SIG-M5 (cell line): ENCODE measurements at regions not wholly inside any gene's neighbourhood (a gene's known extent, or its start where the extent isn't known, plus 50 kb on each side); places are given as distances from the start of the nearest gene placed in this dataset.

Source experiments
- DNase-seq: peaks from one replicate; lab custom pipeline; 2025; lab: John Stamatoyannopoulos, UW

- no peak for DNase-seq
These were observed 733.8 kb upstream of the ALCAM start for GRCh38 chr3:104632947-104633346.

GRCh38 chr3:104635872-104636580, 730.7 kb upstream of the ALCAM start:
- DNase-seq: no peak

DNA sequence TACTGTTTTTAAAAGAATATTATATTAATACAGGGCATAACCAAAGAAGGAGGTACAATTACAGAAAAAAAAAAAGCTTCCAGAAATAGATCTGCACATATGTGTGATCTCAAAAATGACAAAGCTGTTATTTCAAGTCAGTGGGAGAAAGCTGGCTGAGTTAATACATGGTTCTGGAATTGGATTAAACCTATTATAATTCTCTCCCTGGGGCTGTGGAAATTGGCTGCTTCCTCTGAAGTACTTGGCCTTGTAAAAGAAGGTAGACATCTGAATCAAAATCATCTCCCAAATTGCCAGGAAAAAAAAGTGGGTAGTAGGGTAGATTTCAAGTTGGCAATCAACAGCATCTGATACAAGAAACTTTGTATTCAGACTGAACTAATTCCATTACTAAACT, 723.9 kb upstream of the ALCAM start:
- no peak for DNase-seq

GRCh38 chr3:104646196-104646595, 720.5 kb upstream of the ALCAM start:
- no peak for DNase-seq

DNA sequence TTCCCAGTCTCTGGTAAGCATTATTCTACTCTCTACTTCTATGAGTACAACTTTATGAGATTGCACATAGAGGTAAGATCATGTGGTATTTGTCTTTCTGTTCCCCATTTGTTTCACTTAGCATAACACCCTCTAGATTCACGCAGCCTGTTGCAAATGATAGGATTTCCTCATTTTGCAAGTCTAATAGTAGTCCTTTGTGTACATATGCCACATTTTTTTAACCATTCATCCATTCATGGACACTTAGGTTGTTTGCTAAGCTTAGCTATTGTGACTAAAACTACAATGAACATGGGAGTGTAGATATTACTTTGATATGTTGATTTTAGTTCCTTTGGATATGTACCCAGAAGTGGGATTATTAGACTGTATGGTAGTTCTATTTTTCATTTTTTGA, 717.9 kb upstream of the ALCAM start:
- DNase-seq: no peak

DNA sequence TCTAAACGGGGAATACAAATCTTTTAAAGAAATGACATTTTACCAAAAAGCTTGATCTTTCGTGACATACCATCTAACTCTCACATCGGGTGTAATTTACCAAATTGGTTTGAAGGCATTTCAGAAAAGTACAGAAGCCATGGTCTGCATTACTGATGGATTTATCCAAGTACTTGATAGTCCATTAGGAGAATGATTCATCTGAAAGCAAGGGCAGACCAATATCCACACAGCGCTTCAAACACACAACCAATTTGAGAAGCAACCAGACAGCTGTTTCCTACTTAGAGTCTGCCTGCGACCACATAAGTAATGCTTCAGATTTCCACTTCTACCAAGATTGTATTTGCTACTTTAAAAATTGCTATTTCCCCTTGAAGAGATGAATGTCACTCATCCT, 697.6 kb upstream of the ALCAM start:
- no peak for DNase-seq

DNA sequence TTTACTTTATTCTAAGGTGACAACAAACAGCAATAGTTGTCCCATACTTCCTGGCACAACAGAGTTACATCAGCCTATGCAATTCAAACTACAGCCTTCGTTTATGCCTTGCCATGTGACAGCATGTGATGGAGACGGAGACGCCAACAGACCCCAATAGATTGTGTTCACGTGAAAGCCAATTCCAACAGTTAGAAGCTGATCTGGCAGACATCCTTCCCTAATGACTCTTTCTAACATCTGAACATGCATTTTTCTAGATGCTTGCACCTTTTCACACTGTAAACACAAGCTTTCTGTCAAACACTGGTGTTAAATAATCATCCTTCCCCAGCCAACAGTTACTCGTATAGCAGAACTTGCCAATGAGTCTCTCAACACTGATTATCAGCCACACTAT, 694.4 kb upstream of the ALCAM start:
- no peak for DNase-seq

DNA sequence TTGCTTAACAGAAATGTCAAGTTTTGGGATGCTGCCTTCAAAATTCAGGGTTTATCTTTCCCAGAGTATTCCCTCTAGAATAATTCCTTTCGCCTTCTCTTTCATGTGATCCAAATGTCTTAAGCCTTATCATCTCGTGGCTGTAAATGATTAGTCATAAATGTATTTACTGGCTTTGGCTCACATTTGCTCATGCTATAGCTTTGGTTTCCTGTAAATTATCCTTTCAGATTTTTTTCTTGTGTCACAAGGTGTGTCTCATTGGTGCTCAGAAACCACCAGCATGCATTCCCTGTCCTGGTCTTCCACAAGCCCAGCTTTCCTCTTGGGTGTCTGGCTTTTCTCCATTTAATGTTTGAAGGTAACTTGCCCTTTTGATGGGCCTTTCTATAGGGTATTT, 692.7 kb upstream of the ALCAM start:
- DNase-seq: no peak

- DNase-seq: no peak
These were observed 690.5 kb upstream of the ALCAM start for GRCh38 chr3:104676241-104676640.

DNA sequence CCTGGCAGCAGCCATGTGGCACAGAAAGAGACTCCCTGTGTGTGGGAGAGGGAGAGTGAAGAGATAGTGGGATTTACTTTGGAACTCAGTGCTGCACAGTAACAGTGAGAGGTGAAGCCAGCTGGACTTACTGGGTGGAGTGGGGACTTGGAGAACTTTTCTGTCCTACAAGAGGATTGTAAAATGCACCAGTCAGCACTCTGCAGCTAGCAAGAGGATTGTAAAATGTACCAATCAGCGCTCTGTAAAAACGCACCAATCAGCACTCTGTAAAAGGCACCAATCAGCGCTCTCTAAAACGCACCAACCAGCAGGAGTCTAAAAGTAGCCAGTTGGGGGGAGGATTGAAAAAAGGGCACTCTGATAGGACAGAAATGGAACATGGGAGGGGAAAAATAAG, 688.8 kb upstream of the ALCAM start:
- DNase-seq: no peak

DNA sequence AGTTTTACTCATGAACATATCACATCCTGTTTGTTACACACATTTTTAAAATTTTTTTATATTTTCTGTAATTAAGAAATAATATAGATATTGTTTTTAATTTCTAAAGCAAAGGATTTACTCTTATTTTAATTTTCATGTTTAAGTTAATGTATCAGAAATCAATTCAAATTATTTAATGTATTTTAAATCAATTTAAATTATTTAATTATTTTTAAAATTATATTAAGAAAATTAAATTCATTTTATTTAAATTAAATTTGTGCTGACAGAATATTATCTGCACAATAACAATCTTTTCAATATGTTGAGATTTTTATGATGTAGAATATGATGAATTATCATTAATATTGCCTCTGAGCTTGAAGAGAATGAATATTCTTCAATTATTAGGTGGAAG, 681.2 kb upstream of the ALCAM start:
- no peak for DNase-seq

DNA sequence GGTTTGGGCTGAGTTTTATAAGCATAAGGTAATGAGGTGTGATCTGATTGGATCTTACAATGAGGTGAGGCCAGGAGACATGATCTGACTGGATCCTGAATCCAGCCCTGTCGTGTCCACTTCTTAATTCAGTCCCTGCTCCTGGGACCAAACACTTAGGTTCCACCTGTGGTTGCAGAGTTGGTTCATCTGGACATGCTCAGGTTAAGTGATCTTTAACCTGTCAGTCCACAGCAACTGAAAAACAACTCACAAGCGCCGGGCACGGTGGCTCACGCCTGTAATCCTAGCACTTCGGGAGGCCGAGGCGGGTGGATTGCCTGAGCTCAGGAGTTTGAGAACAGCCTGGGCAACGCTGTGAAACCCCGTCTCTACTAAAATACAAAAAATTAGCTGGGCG, 679.3 kb upstream of the ALCAM start:
- DNase-seq: no peak

GRCh38 chr3:104696470-104696869, 670.2 kb upstream of the ALCAM start:
- no peak for DNase-seq

- DNase-seq: no peak
These were observed 655.3 kb upstream of the ALCAM start for GRCh38 chr3:104711406-104711805.

DNA sequence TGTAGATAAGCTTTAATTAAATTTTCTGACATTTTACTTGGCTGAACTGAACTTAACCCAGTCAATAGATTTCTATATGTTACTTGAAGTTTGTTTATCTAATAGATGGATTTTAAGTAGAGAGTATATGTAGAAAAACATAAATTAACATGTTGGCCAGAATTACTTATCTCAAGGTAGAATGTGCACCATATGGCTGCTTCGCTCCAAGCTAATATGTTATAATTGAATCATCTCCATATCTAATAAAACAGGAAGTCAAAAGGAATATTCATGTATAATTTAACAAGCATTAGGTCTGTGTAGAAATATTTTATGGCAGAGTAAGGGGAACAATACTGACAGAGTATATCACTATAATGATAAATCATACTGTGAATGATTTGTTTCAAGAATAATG, 650.7 kb upstream of the ALCAM start:
- no peak for DNase-seq

GRCh38 chr3:104717828-104718196, 648.9 kb upstream of the ALCAM start:
- DNase-seq: no peak

DNA sequence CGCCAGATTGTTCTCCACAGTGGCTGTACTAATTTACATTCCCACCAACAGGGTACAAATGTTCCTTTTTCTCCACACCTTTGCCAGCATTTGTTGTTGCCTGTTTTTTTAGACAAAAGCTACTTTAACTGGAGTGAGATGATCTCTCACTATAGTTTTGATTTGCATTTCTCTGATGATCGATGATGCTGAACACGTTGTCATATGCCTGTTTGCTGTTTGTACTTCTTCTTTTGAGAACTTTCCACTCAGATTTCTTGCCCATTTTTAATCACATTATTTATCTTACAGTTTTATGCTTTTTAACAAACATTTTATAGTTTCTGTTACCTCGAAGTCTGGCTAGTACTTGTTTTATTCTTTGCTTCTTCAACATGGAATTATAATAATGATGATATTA, 643.7 kb upstream of the ALCAM start:
- DNase-seq: no peak

GRCh38 chr3:104731074-104731473, 635.6 kb upstream of the ALCAM start:
- no peak for DNase-seq

DNA sequence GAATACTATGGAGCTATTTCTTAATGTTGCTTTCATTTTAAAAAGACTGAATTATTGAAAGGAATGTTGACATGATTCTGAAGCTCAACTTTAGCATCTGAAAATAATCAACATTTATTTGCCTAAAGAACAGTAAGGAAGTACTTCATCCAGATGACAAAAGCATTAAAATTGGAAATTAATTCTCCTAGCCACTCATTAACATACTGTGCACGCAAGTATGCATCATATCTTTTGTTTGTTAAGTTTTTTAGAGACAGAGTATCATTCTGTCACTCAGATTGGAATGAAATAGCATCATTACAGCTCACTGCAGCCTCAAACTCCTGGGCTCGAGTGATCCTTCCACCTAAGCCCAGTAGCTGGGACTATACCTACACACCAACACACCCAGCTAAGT, 632.1 kb upstream of the ALCAM start:
- DNase-seq: no peak

- DNase-seq: no peak
These were observed 631.0 kb upstream of the ALCAM start for GRCh38 chr3:104735691-104736090.

- no peak for DNase-seq
These were observed 628.4 kb upstream of the ALCAM start for GRCh38 chr3:104738271-104738670.

- DNase-seq: no peak
These were observed 625.8 kb upstream of the ALCAM start for GRCh38 chr3:104740874-104741379.

- no peak for DNase-seq
These were observed 624.7 kb upstream of the ALCAM start for GRCh38 chr3:104742044-104742443.

- DNase-seq: no peak
These were observed 621.4 kb upstream of the ALCAM start for GRCh38 chr3:104745313-104745712.
